ENCODE measurements at regions not wholly inside any gene's neighbourhood (a gene's known extent, or its start where the extent isn't known, plus 50 kb on each side); places are given as distances from the start of the nearest gene placed in this dataset.

GRCh38 chr3:43997316-43997715 lies 244.4 kb upstream of the TOPAZ1 start:
- DNase-seq (ENCODE audit: low read depth, low spot score) = no peak
- H3K9me3 ChIP-seq (ENCODE audit: control insufficient read depth, low read depth, low read length) = no peaks in the 10 kb centered on the region
- dilution Hi-C loops (cut with MboI; ENCODE audit: extremely low pct_ligation_motif_present, low sequenced_read_pairs) = no loop called here
- peak overlapping the region; percentile 71 for H3K9ac ChIP-seq (ENCODE audit: control insufficient read depth, extremely low read depth, insufficient read depth, low read length)
- peak overlapping the region; percentile 98 for H3K4me2 ChIP-seq (ENCODE audit: control insufficient read depth, extremely low read depth, insufficient read depth, low read depth, low read length)
- peaks cover 46% of the 10 kb centered on the region for H3K4me1 ChIP-seq (ENCODE audit: control insufficient read depth, extremely low read depth, insufficient read depth, low read length)
- no peaks in the 10 kb centered on the region for H4K20me1 ChIP-seq (ENCODE audit: control insufficient read depth, extremely low read depth, insufficient read depth, low read length)
- TF ChIP-seq CTCF (optimal IDR thresholded peaks at IDR 0.05 in 1 of 3, IDR thresholded peaks at IDR 0.05 in 1 of 3, conservative IDR thresholded peaks at IDR 0.05 in 1 of 3; ENCODE audit: extremely low read depth in 1 of 3, insufficient read depth in 2 of 3, low read length in 3 of 3) (no peak), EZH2 (IDR thresholded peaks at IDR 0.05; ENCODE audit: low read length) (no peak)
- H3K79me2 ChIP-seq (ENCODE audit: control insufficient read depth, insufficient read depth, low read length) = peaks cover 5% of the 10 kb centered on the region
- peak overlapping the region; percentile 17 to 80 (median 75) for H3K4me3 ChIP-seq (ENCODE audit: control insufficient read depth in 2 of 3, extremely low read depth in 1 of 3, insufficient read depth in 2 of 3, low read depth in 1 of 3, low read length in 3 of 3)
- no peaks in the 10 kb centered on the region for H3K36me3 ChIP-seq (ENCODE audit: control insufficient read depth in 2 of 2, extremely low read depth in 1 of 2, insufficient read depth in 2 of 2, low read length in 2 of 2)
- FAIRE-seq = no peak
- peak overlapping the region; percentile 39 for H3K27ac ChIP-seq (ENCODE audit: control insufficient read depth, insufficient read depth, low read length)
- peak overlapping the region; percentile 81 for H2AFZ ChIP-seq (ENCODE audit: control insufficient read depth, low read length)
- H3K9me1 ChIP-seq (ENCODE audit: control insufficient read depth, extremely low read depth, insufficient read depth, low read length) = no peaks in the 10 kb centered on the region
- H3K27me3 ChIP-seq (ENCODE audit: control insufficient read depth, extremely low read depth, insufficient read depth, low read length) = peaks cover 57% of the 10 kb centered on the region

- peaks cover 52% of the 10 kb centered on the region for H3K27me3 ChIP-seq (ENCODE audit: control insufficient read depth, extremely low read depth, insufficient read depth, low read length)
- dilution Hi-C loops (cut with MboI; ENCODE audit: extremely low pct_ligation_motif_present, low sequenced_read_pairs) = no loop called here
- FAIRE-seq = no peak
Observed at GRCh38 chr3:43997788-43998369, 243.8 kb upstream of the TOPAZ1 start.

More at GRCh38 chr3:43997788-43998369, 243.8 kb upstream of the TOPAZ1 start:
- Histone ChIP-seq H3K4me3 (ENCODE audit: control insufficient read depth in 2 of 3, extremely low read depth in 1 of 3, insufficient read depth in 2 of 3, low read depth in 1 of 3, low read length in 3 of 3) (peak overlapping the region in 2 of 3 experiments; percentile 75 to 76), H3K4me2 (ENCODE audit: control insufficient read depth, extremely low read depth, insufficient read depth, low read depth, low read length) (peak overlapping the region; percentile 98), H2AFZ (ENCODE audit: control insufficient read depth, low read length) (peak overlapping the region; percentile 74), H3K79me2 (ENCODE audit: control insufficient read depth, insufficient read depth, low read length) (peaks cover 8% of the 10 kb centered on the region), H3K36me3 (ENCODE audit: control insufficient read depth in 2 of 2, extremely low read depth in 1 of 2, insufficient read depth in 2 of 2, low read length in 2 of 2) (no peaks in the 10 kb centered on the region), H3K9me3 (ENCODE audit: control insufficient read depth, low read depth, low read length) (no peaks in the 10 kb centered on the region), H4K20me1 (ENCODE audit: control insufficient read depth, extremely low read depth, insufficient read depth, low read length) (no peaks in the 10 kb centered on the region), H3K9me1 (ENCODE audit: control insufficient read depth, extremely low read depth, insufficient read depth, low read length) (no peaks in the 10 kb centered on the region), H3K9ac (ENCODE audit: control insufficient read depth, extremely low read depth, insufficient read depth, low read length) (peak overlapping the region; percentile 71), H3K27ac (ENCODE audit: control insufficient read depth, insufficient read depth, low read length) (peak overlapping the region; percentile 39), H3K4me1 (ENCODE audit: control insufficient read depth, extremely low read depth, insufficient read depth, low read length) (peaks cover 46% of the 10 kb centered on the region)
- no peak for TF ChIP-seq CTCF (optimal IDR thresholded peaks at IDR 0.05 in 1 of 3, IDR thresholded peaks at IDR 0.05 in 1 of 3, conservative IDR thresholded peaks at IDR 0.05 in 1 of 3; ENCODE audit: extremely low read depth in 1 of 3, insufficient read depth in 2 of 3, low read length in 3 of 3)
- TF ChIP-seq EZH2 (IDR thresholded peaks at IDR 0.05; ENCODE audit: low read length) = no peak
- DNase-seq (ENCODE audit: low read depth, low spot score) = no peak

Data from keratinocyte (primary cell).